ENCODE measurements at regions not wholly inside any gene's neighbourhood (a gene's known extent, or its start where the extent isn't known, plus 50 kb on each side); places are given as distances from the start of the nearest gene placed in this dataset.

DNA sequence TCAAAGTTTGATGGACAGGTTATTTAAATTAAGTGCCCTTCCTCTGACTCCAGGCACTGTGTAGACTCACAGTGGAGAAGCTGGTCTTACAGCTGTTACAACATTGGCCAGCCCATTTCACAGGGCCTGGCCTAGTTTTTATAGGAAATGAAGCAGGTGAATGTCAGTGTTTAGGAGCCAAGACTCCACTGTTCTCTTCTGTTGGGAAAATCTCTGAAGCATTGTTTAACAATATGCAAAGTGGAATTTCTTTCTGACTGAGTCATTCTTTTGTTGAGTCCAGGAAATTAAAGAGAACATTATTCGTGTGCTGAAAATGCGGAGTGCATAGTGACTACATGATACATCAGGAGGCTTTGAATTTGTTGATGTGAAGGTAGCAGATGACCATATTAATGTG, 64.7 kb downstream of the ARRDC4 start:
- no peak for FAIRE-seq

DNA sequence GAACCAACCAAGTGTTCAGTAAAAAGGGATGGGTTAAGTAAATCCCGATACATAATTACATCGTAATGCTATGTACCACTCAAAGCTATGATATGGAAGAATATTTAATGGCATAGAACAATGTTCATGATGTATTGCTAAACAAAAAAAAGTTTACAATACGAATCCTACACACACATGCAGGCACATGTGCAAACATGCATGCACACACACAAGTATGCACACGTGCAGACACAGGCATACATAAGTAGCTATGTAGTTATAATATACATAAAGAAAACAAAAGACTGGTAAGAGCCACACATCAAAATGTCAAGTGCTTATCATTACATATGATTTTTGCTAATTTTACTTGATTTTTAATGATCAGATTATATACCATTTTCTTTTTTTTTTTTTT, 74.2 kb downstream of the ARRDC4 start:
- no peak for FAIRE-seq

- no peak for FAIRE-seq
Measured at GRCh38 chr15:98035134-98035533, 74.6 kb downstream of the ARRDC4 start.

DNA sequence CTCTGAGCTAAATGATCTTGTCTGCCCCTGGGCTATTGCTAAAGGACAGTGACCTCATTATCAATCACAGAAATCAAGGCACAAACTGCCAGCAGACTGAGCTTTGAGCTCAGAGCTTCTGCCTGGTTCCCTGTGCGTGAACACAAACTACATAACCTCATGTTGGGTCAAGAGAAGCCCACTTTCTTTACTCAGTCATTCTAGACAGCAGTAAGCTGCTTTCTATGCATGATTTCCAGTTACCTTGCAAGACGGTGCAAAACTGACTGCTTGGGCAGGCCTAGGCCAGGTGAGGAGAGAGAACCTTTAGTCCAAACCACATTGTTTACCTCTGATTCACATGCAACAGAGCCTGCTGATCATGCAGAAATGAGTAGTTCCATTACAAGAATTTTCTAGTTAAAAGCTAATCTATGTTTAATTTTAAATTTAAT, 75.1 kb downstream of the ARRDC4 start:
- no peak for FAIRE-seq

GRCh38 chr15:98039596-98039995, 79.1 kb downstream of the ARRDC4 start:
- no peak for FAIRE-seq

GRCh38 chr15:98040146-98040545, 79.6 kb downstream of the ARRDC4 start:
- FAIRE-seq, result no peak

DNA sequence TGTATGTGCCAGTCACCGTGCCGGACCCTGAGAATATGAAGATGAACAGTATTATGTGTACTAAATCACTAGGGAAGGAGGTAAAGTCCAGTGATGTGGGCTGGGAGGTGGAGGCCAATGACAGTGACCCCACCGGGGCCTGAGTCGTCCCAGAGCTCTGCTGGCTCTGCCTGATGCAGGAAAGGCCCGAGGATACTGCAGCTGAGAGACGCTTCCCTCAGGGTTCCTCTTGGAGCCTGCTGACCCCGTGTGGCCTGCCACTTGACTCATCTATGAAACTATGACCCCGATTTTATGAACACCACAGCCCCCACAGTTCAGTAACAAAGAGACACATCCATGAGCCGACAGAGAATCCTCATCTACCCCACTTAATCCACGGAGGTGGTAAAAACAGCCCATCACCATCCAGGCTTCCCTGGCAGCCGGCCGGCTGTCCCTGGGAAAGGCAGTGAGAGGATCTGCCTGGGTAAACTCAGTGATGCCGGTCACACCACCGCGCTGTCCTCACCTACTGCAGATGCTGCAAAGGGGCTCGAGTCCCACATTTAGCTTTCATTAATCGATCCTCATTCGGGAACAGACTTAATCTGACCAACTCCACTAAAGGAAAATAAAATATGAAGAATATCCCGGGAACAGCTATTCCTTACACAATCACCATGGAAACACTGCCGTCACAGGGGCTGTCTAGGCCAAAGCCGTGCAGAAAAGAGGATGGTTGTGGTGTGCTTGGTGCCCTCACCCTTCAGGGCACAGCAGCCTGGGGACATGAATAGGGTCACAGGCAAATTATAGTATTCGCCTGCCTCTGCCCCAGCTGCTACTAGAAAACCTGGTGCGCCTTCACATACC, 82.9 kb downstream of the ARRDC4 start:
- FAIRE-seq, result no peak

DNA sequence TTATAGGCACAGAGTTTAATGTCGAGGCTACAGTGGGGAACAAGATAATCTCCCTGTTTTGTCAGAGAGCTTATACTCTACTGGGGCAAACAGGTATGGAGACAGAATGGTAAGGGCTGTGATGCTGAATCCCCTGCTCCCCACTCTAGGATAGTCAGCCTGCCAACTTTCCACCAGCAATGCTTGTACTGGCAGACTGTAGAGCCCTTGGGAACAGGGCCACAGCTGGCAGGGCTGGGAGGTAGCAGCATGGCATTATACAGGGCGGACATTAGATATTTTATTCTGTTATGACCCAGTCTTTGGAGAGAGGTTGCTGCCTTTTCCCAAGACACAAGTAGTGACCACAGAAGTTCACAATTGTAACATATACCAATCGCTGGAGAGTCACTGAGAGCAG, 91.2 kb downstream of the ARRDC4 start:
- FAIRE-seq, result no peak

GRCh38 chr15:98057453-98057852, 97.0 kb downstream of the ARRDC4 start:
- no peak for FAIRE-seq

- no peak for FAIRE-seq
Measured at GRCh38 chr15:98062869-98063268, 102.4 kb downstream of the ARRDC4 start.

GRCh38 chr15:98063315-98063714, 102.8 kb downstream of the ARRDC4 start:
- no peak for FAIRE-seq

- FAIRE-seq, result no peak
Measured at GRCh38 chr15:98063871-98064270, 103.4 kb downstream of the ARRDC4 start.

DNA sequence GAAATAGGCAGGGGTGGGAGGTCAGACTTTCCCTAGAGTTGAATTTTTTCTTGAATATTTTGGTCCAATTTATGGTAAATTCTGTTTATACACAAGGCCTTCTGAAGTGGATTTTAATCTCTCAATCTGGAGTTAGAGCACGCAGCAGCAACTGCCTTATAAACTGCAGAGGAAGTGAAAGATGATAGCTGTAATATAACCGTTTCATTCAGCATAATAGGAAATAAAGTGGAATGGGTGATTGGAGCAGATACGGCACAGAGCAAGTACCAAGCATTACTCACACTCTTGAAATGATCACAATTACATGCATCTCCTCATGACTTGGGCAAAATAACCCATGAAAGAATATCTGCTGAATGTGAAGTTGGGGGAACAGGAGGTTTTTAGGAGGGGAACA, 106.8 kb downstream of the ARRDC4 start:
- no peak for FAIRE-seq

- no peak for FAIRE-seq
Measured at GRCh38 chr15:98069256-98069655, 108.8 kb downstream of the ARRDC4 start.

- FAIRE-seq, result no peak
Measured at GRCh38 chr15:98070137-98070536, 109.6 kb downstream of the ARRDC4 start.

- FAIRE-seq, result no peak
Measured at GRCh38 chr15:98071786-98072185, 111.3 kb downstream of the ARRDC4 start.

- no peak for FAIRE-seq
Measured at GRCh38 chr15:98075441-98075840, 114.9 kb downstream of the ARRDC4 start.

- FAIRE-seq, result no peak
Measured at GRCh38 chr15:98076021-98076816, 115.7 kb downstream of the ARRDC4 start.

DNA sequence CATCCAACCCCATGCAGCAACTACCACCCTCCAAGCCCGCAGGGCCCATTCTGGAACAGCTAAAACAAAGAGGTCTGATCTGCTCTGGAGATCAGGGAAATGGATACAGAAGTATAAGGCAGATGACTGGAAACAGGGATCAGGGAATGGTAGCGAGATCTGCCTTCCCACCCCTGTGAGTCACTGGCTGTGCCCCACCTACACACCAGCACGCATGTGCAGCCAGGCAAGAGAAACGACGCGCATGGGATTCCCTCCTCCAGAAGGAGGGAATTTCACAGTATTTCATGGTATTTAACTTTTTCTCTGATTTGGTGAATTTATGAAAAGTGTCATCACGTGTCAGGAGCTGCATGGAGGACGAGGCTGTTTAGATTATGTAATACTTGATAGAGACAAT, 116.7 kb downstream of the ARRDC4 start:
- FAIRE-seq, result no peak

- FAIRE-seq, result no peak
Measured at GRCh38 chr15:98080791-98081190, 120.3 kb downstream of the ARRDC4 start.

- no peak for FAIRE-seq
Measured at GRCh38 chr15:98083203-98083910, 122.9 kb downstream of the ARRDC4 start.

- FAIRE-seq, result peak; percentile 53
Measured at GRCh38 chr15:98085003-98085639, 124.6 kb downstream of the ARRDC4 start.

Data from A204.1 (cell line).